Activated naive CD4-positive, alpha-beta T cell treated with anti-CD3 and anti-CD28 coated beads, Interleukin-2, amount 10 ng/mL, durations not matched to agents 7 days and 5 days (primary cell): ENCODE measurements at regions not wholly inside any gene's neighbourhood (a gene's known extent, or its start where the extent isn't known, plus 50 kb on each side); places are given as distances from the start of the nearest gene placed in this dataset.
"Not testable (repeated sequence)": the region's sequence is repeated elsewhere in the genome, so short reads cannot be mapped to it uniquely, and the experiment has no call there.

Source experiments
- CTCF ChIA-PET: fragments of 350-600 bp; sonication (Branson Sonifier 250); formaldehyde crosslinking; loops from one replicate; lab custom pipeline; 2021; ENCODE audit warnings: antibody characterized with exemption; lab: Charles Lee
- DNase-seq: peaks from one replicate; pipeline ENCODE4 v3.0.0-alpha.2; 2020
- H3K27ac Mint-ChIP-seq: one replicate; pipeline ENCODE4 v1.8.0; 2021; ENCODE audit warnings: mild to moderate bottlenecking, moderate library complexity, mixed read lengths
- H3K27me3 Mint-ChIP-seq: one replicate; pipeline ENCODE4 v1.8.0; 2021; ENCODE audit warnings: mild to moderate bottlenecking, mixed read lengths
- H3K36me3 Mint-ChIP-seq: one replicate; pipeline ENCODE4 v1.8.0; 2021; ENCODE audit warnings: mixed read lengths
- H3K4me1 Mint-ChIP-seq: one replicate; pipeline ENCODE4 v1.8.0; 2021; ENCODE audit warnings: mixed read lengths
- H3K4me3 Mint-ChIP-seq: one replicate; pipeline ENCODE4 v1.8.0; 2021; ENCODE audit warnings: mild to moderate bottlenecking, moderate library complexity, mixed read lengths
- H3K9me3 Mint-ChIP-seq: one replicate; pipeline ENCODE4 v1.8.0; 2021; ENCODE audit warnings: mixed read lengths

GRCh38 chr2:146415291-146415690 lies 1429.5 kb upstream of the ACVR2A start:
- CTCF ChIA-PET: no interaction called here
- no peaks in the 10 kb centered on the region for H3K27me3 Mint-ChIP-seq
- no peak overlapping the region for H3K27ac Mint-ChIP-seq
- H3K4me3 Mint-ChIP-seq: no peak overlapping the region
- peaks cover 5% of the 10 kb centered on the region for H3K9me3 Mint-ChIP-seq
- no peak for DNase-seq
- H3K4me1 Mint-ChIP-seq: no peaks in the 10 kb centered on the region
- H3K36me3 Mint-ChIP-seq: no peaks in the 10 kb centered on the region

GRCh38 chr2:146414456-146414855 lies 1430.4 kb upstream of the ACVR2A start:
- Mint-ChIP-seq H3K9me3 (peaks cover 5% of the 10 kb centered on the region), H3K36me3 (no peaks in the 10 kb centered on the region), H3K27me3 (no peaks in the 10 kb centered on the region), H3K27ac (no peak overlapping the region), H3K4me1 (no peaks in the 10 kb centered on the region), H3K4me3 (no peak overlapping the region)
- CTCF ChIA-PET: no interaction called here
- no peak for DNase-seq

GRCh38 chr2:146413086-146413610 lies 1431.7 kb upstream of the ACVR2A start:
- CTCF ChIA-PET: interaction anchor here (0.6 kb wide), 1 partner anchor 10 kb away, joined by 3 read pairs; no protein-coding TSS in a partner anchor
- no peak for DNase-seq
- no peaks in the 10 kb centered on the region for H3K4me1 Mint-ChIP-seq
- H3K9me3 Mint-ChIP-seq: peaks cover 5% of the 10 kb centered on the region
- H3K4me3 Mint-ChIP-seq: no peak overlapping the region
- H3K27ac Mint-ChIP-seq: no peak overlapping the region
- H3K27me3 Mint-ChIP-seq: no peaks in the 10 kb centered on the region
- H3K36me3 Mint-ChIP-seq: no peaks in the 10 kb centered on the region

GRCh38 chr2:146412625-146413024 lies 1432.2 kb upstream of the ACVR2A start:
- Mint-ChIP-seq H3K27ac (no peak overlapping the region), H3K36me3 (no peaks in the 10 kb centered on the region), H3K27me3 (no peaks in the 10 kb centered on the region), H3K4me3 (no peak overlapping the region), H3K4me1 (no peaks in the 10 kb centered on the region), H3K9me3 (peaks cover 3% of the 10 kb centered on the region)
- CTCF ChIA-PET: interaction anchor here (0.6 kb wide), 1 partner anchor 10 kb away, joined by 3 read pairs; no protein-coding TSS in a partner anchor
- no peak for DNase-seq

- H3K36me3 Mint-ChIP-seq, H3K4me3 Mint-ChIP-seq, H3K4me1 Mint-ChIP-seq, H3K27ac Mint-ChIP-seq, H3K27me3 Mint-ChIP-seq, CTCF ChIA-PET, DNase-seq: not testable (repeated sequence)
- peaks cover 17% of the 10 kb centered on the region for H3K9me3 Mint-ChIP-seq
These were observed 1439.2 kb upstream of the ACVR2A start for GRCh38 chr2:146405402-146406309.

GRCh38 chr2:146403546-146404160 lies 1441.2 kb upstream of the ACVR2A start:
- not testable (repeated sequence) for H3K4me1 Mint-ChIP-seq, H3K36me3 Mint-ChIP-seq, H3K27ac Mint-ChIP-seq, H3K4me3 Mint-ChIP-seq, H3K27me3 Mint-ChIP-seq, DNase-seq
- peaks cover 17% of the 10 kb centered on the region for H3K9me3 Mint-ChIP-seq
- CTCF ChIA-PET: interaction anchor here (0.7 kb wide), 1 partner anchor 9 kb away, joined by 3 read pairs; no protein-coding TSS in a partner anchor

- no peak overlapping the region for H3K27ac Mint-ChIP-seq
- CTCF ChIA-PET: no interaction called here
- no peaks in the 10 kb centered on the region for H3K27me3 Mint-ChIP-seq
These were observed 1452.2 kb upstream of the ACVR2A start for GRCh38 chr2:146392631-146393030.

GRCh38 chr2:146392186-146392585 lies 1452.6 kb upstream of the ACVR2A start:
- CTCF ChIA-PET: no interaction called here
- Mint-ChIP-seq H3K4me3 (no peak overlapping the region), H3K9me3 (peaks cover 2% of the 10 kb centered on the region), H3K4me1 (no peaks in the 10 kb centered on the region), H3K36me3 (no peaks in the 10 kb centered on the region), H3K27ac (no peak overlapping the region), H3K27me3 (no peaks in the 10 kb centered on the region)
- no peak for DNase-seq

More at GRCh38 chr2:146392631-146393030, 1452.2 kb upstream of the ACVR2A start:
- H3K9me3 Mint-ChIP-seq: peaks cover 2% of the 10 kb centered on the region
- no peak for DNase-seq
- no peak overlapping the region for H3K4me3 Mint-ChIP-seq
- H3K36me3 Mint-ChIP-seq: no peaks in the 10 kb centered on the region
- H3K4me1 Mint-ChIP-seq: no peaks in the 10 kb centered on the region

GRCh38 chr2:146388757-146389156 lies 1456.1 kb upstream of the ACVR2A start:
- peaks cover 2% of the 10 kb centered on the region for H3K9me3 Mint-ChIP-seq
- H3K36me3 Mint-ChIP-seq: no peaks in the 10 kb centered on the region
- H3K27me3 Mint-ChIP-seq: no peaks in the 10 kb centered on the region
- no peaks in the 10 kb centered on the region for H3K4me1 Mint-ChIP-seq
- CTCF ChIA-PET: no interaction called here
- no peak overlapping the region for H3K4me3 Mint-ChIP-seq
- H3K27ac Mint-ChIP-seq: no peak overlapping the region
- no peak for DNase-seq

GRCh38 chr2:146386096-146386495 lies 1458.7 kb upstream of the ACVR2A start:
- Mint-ChIP-seq H3K27me3 (no peaks in the 10 kb centered on the region), H3K4me1 (no peaks in the 10 kb centered on the region), H3K36me3 (no peaks in the 10 kb centered on the region), H3K27ac (no peak overlapping the region), H3K4me3 (no peak overlapping the region), H3K9me3 (no peaks in the 10 kb centered on the region)
- DNase-seq: no peak
- CTCF ChIA-PET: no interaction called here

- H3K27ac Mint-ChIP-seq: no peak overlapping the region
- H3K4me1 Mint-ChIP-seq: no peaks in the 10 kb centered on the region
- no peak for DNase-seq
- H3K4me3 Mint-ChIP-seq: no peak overlapping the region
- H3K27me3 Mint-ChIP-seq: no peaks in the 10 kb centered on the region
- CTCF ChIA-PET: no interaction called here
- H3K36me3 Mint-ChIP-seq: no peaks in the 10 kb centered on the region
- H3K9me3 Mint-ChIP-seq: peaks cover 2% of the 10 kb centered on the region
These were observed 1459.8 kb upstream of the ACVR2A start for GRCh38 chr2:146385031-146385430.

- CTCF ChIA-PET: no interaction called here
- no peaks in the 10 kb centered on the region for H3K36me3 Mint-ChIP-seq
These were observed 1468.2 kb upstream of the ACVR2A start for GRCh38 chr2:146376511-146377064.

GRCh38 chr2:146374505-146374904 lies 1470.3 kb upstream of the ACVR2A start:
- Mint-ChIP-seq H3K9me3 (peaks cover 11% of the 10 kb centered on the region), H3K4me1 (no peaks in the 10 kb centered on the region), H3K27me3 (no peaks in the 10 kb centered on the region), H3K4me3 (no peak overlapping the region), H3K27ac (no peak overlapping the region), H3K36me3 (no peaks in the 10 kb centered on the region)
- CTCF ChIA-PET: no interaction called here
- DNase-seq: no peak

More at GRCh38 chr2:146376511-146377064, 1468.2 kb upstream of the ACVR2A start:
- Mint-ChIP-seq H3K4me1 (no peaks in the 10 kb centered on the region), H3K27me3 (no peaks in the 10 kb centered on the region), H3K9me3 (peaks cover 6% of the 10 kb centered on the region), H3K27ac (no peak overlapping the region), H3K4me3 (no peak overlapping the region)
- DNase-seq: no peak

GRCh38 chr2:146371364-146371763 lies 1473.5 kb upstream of the ACVR2A start:
- CTCF ChIA-PET, H3K36me3 Mint-ChIP-seq, DNase-seq, H3K4me1 Mint-ChIP-seq, H3K27me3 Mint-ChIP-seq, H3K4me3 Mint-ChIP-seq, H3K27ac Mint-ChIP-seq: not testable (repeated sequence)
- peaks cover 11% of the 10 kb centered on the region for H3K9me3 Mint-ChIP-seq
